ENCODE measurements at regions not wholly inside any gene's neighbourhood (a gene's known extent, or its start where the extent isn't known, plus 50 kb on each side); places are given as distances from the start of the nearest gene placed in this dataset.
"Not testable (repeated sequence)": the region's sequence is repeated elsewhere in the genome, so short reads cannot be mapped to it uniquely, and the experiment has no call there.

GRCh38 chr5:144048259-144048856 is 122.1 kb downstream of the YIPF5 start:
- no peak for DNase-seq (ENCODE audit: extremely low spot score, unreplicated experiment)
- no peak for TF ChIP-seq CTCF (IDR thresholded peaks at IDR 0.05)
- H3K27ac Mint-ChIP-seq (ENCODE audit: unreplicated experiment), result no peak overlapping the region
- H3K4me1 Mint-ChIP-seq (ENCODE audit: unreplicated experiment), result no peaks in the 10 kb centered on the region
- no peak overlapping the region for H3K4me3 Mint-ChIP-seq (ENCODE audit: unreplicated experiment)
- H3K36me3 Mint-ChIP-seq (ENCODE audit: unreplicated experiment), result no peaks in the 10 kb centered on the region
- H3K27me3 Mint-ChIP-seq (ENCODE audit: unreplicated experiment), result peaks cover 3% of the 10 kb centered on the region
- H3K9me3 Mint-ChIP-seq (ENCODE audit: unreplicated experiment), result no peaks in the 10 kb centered on the region

GRCh38 chr5:144055391-144055790 is 115.1 kb downstream of the YIPF5 start:
- not testable (repeated sequence) for H3K4me1 Mint-ChIP-seq (ENCODE audit: unreplicated experiment); H3K27me3 Mint-ChIP-seq (ENCODE audit: unreplicated experiment); DNase-seq (ENCODE audit: extremely low spot score, unreplicated experiment); H3K4me3 Mint-ChIP-seq (ENCODE audit: unreplicated experiment); H3K27ac Mint-ChIP-seq (ENCODE audit: unreplicated experiment); H3K36me3 Mint-ChIP-seq (ENCODE audit: unreplicated experiment)
- peaks cover 21% of the 10 kb centered on the region for H3K9me3 Mint-ChIP-seq (ENCODE audit: unreplicated experiment)

- not testable (repeated sequence) for H3K4me1 Mint-ChIP-seq (ENCODE audit: unreplicated experiment); H3K27me3 Mint-ChIP-seq (ENCODE audit: unreplicated experiment); H3K27ac Mint-ChIP-seq (ENCODE audit: unreplicated experiment); H3K4me3 Mint-ChIP-seq (ENCODE audit: unreplicated experiment); H3K36me3 Mint-ChIP-seq (ENCODE audit: unreplicated experiment); DNase-seq (ENCODE audit: extremely low spot score, unreplicated experiment)
- peaks cover 24% of the 10 kb centered on the region for H3K9me3 Mint-ChIP-seq (ENCODE audit: unreplicated experiment)
Observed at GRCh38 chr5:144060091-144060490, 110.4 kb downstream of the YIPF5 start.

GRCh38 chr5:144060598-144060997 is 109.9 kb downstream of the YIPF5 start:
- Mint-ChIP-seq H3K4me1 (ENCODE audit: unreplicated experiment) (no peaks in the 10 kb centered on the region), H3K27ac (ENCODE audit: unreplicated experiment) (no peak overlapping the region), H3K36me3 (ENCODE audit: unreplicated experiment) (no peaks in the 10 kb centered on the region), H3K27me3 (ENCODE audit: unreplicated experiment) (no peaks in the 10 kb centered on the region), H3K4me3 (ENCODE audit: unreplicated experiment) (no peak overlapping the region), H3K9me3 (ENCODE audit: unreplicated experiment) (peaks cover 24% of the 10 kb centered on the region)
- no peak for DNase-seq (ENCODE audit: extremely low spot score, unreplicated experiment)
- no peak for TF ChIP-seq CTCF (IDR thresholded peaks at IDR 0.05)

- no peak for TF ChIP-seq CTCF (IDR thresholded peaks at IDR 0.05)
- peaks cover 13% of the 10 kb centered on the region for H3K4me1 Mint-ChIP-seq (ENCODE audit: unreplicated experiment)
- H3K9me3 Mint-ChIP-seq (ENCODE audit: unreplicated experiment), result peaks cover 2% of the 10 kb centered on the region
- no peak overlapping the region for H3K27ac Mint-ChIP-seq (ENCODE audit: unreplicated experiment)
- no peaks in the 10 kb centered on the region for H3K27me3 Mint-ChIP-seq (ENCODE audit: unreplicated experiment)
- H3K4me3 Mint-ChIP-seq (ENCODE audit: unreplicated experiment), result no peak overlapping the region
- H3K36me3 Mint-ChIP-seq (ENCODE audit: unreplicated experiment), result no peaks in the 10 kb centered on the region
- DNase-seq (ENCODE audit: extremely low spot score, unreplicated experiment), result no peak
Observed at GRCh38 chr5:144065786-144066185, 104.7 kb downstream of the YIPF5 start.

GRCh38 chr5:144072518-144072927 is 97.9 kb downstream of the YIPF5 start:
- peaks cover 33% of the 10 kb centered on the region for H3K4me1 Mint-ChIP-seq (ENCODE audit: unreplicated experiment)
- H3K4me3 Mint-ChIP-seq (ENCODE audit: unreplicated experiment), result no peak overlapping the region
- DNase-seq (ENCODE audit: extremely low spot score, unreplicated experiment), result no peak
- TF ChIP-seq CTCF (IDR thresholded peaks at IDR 0.05), result no peak
- H3K27ac Mint-ChIP-seq (ENCODE audit: unreplicated experiment), result peak overlapping the region; percentile 33
- H3K27me3 Mint-ChIP-seq (ENCODE audit: unreplicated experiment), result no peaks in the 10 kb centered on the region
- no peaks in the 10 kb centered on the region for H3K36me3 Mint-ChIP-seq (ENCODE audit: unreplicated experiment)
- H3K9me3 Mint-ChIP-seq (ENCODE audit: unreplicated experiment), result peaks cover 7% of the 10 kb centered on the region
